ENCODE measurements at regions not wholly inside any gene's neighbourhood (a gene's known extent, or its start where the extent isn't known, plus 50 kb on each side); places are given as distances from the start of the nearest gene placed in this dataset.

DNA sequence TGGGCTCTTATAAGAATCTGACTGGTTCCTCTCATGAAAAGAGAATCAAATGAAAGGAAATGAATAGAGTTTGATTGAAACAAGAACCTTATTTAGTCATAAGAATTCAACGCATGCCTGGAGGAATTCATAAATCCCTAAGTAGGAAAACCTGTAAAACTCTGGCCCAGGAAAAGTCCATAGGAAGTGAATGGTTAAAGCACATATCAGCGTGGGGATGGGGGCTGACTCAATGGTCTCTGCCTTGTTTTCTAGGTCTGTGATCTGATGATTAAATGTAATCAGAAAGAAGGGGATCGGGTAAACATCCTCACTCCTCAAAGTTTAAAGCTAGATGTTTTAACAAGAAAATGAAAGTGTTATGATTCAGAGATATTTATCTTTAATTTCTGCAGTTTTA, 759.4 kb upstream of the C9orf72 start:
- ChIA-PET POLR2A (no interaction called here), CTCF (interaction anchor here (1.4 kb wide), 1 partner anchor 16 kb away, joined by 4 read pairs; no protein-coding TSS in a partner anchor)
- TF ChIP-seq, protein P1, sequence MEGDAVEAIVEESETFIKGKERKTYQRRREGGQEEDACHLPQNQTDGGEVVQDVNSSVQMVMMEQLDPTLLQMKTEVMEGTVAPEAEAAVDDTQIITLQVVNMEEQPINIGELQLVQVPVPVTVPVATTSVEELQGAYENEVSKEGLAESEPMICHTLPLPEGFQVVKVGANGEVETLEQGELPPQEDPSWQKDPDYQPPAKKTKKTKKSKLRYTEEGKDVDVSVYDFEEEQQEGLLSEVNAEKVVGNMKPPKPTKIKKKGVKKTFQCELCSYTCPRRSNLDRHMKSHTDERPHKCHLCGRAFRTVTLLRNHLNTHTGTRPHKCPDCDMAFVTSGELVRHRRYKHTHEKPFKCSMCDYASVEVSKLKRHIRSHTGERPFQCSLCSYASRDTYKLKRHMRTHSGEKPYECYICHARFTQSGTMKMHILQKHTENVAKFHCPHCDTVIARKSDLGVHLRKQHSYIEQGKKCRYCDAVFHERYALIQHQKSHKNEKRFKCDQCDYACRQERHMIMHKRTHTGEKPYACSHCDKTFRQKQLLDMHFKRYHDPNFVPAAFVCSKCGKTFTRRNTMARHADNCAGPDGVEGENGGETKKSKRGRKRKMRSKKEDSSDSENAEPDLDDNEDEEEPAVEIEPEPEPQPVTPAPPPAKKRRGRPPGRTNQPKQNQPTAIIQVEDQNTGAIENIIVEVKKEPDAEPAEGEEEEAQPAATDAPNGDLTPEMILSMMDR (IDR thresholded peaks at IDR 0.05; ENCODE audit: control extremely low read depth, extremely low read depth, low read depth, missing control alignments) = no peak
- DNase-seq (ENCODE audit: extremely low spot score) = no peak

DNA sequence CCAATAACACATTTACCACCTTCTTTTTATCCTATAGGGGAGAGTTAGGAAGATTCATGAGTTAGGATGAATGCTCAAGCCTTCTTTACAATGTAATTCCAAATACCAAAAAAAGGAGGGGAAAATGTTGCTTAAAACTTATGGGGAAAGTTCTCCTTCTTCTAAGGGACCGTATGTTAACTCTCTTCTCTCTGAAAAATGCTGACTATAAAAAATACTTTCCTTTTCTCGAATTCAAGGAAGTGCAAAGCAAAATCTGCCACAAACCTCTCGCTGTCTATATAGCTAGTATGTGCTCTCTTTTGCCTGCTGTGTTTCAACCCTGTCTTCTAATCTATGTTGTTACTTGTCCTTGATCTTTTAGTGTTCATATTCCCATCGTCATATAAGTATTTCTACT, 768.6 kb upstream of the C9orf72 start:
- ChIA-PET CTCF (no interaction called here), POLR2A (no interaction called here)
- TF ChIP-seq, protein P1 (IDR thresholded peaks at IDR 0.05; ENCODE audit: control extremely low read depth, extremely low read depth, low read depth, missing control alignments) = no peak
- no peak for DNase-seq (ENCODE audit: extremely low spot score)

DNA sequence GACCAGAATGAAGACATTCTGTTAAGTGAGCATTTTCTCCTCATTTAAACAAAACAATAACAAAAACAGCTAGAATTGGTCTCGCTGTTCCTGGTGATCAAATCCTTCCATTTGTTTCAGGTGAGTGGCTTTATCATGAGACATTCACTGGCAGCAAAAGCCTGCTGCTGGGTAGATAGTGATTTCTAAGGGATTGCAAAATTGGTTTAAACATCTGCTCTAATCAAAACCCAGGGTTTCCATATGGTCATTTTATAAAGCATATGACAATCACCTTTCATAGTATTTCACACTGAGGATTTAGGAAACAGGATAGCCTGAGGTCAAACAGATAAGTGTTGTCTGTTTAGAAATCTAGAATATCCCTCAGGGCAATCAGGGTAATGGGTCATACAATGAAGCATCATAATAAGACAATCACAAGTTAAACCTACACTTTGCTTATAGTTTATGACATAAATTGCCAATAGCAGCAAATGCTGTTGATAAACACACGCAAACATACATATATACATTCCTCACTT, 769.6 kb upstream of the C9orf72 start:
- ChIA-PET POLR2A (no interaction called here), CTCF (interaction anchor here (0.9 kb wide), 1 partner anchor 18 kb away, joined by 3 read pairs; no protein-coding TSS in a partner anchor)
- TF ChIP-seq, protein P1 (IDR thresholded peaks at IDR 0.05; ENCODE audit: control extremely low read depth, extremely low read depth, low read depth, missing control alignments) = no peak
- DNase-seq (ENCODE audit: extremely low spot score) = no peak

DNA sequence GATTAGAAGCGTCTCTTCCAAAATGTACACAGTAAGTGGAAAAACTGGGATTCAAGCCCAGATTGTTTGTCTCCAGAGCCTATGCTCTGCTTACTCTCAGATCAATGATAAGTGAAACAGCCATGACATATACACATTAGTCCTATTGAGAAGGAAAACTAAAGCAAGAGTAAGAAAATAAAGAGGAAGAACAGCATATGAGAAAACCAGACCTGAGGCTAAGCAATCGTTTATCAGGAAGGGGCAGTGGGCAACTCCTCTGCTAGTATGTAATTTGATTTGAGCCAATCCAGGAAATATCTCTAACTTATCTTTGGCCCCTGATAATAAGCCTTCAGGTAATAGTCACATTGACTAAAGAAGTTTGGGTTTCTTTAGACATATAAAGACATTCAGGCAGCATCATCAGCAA, 789.9 kb upstream of the C9orf72 start:
- TF ChIP-seq, protein P1 (IDR thresholded peaks at IDR 0.05; ENCODE audit: control extremely low read depth, extremely low read depth, low read depth, missing control alignments) = no peak
- DNase-seq (ENCODE audit: extremely low spot score) = no peak
- CTCF ChIA-PET = no interaction called here
- POLR2A ChIA-PET = no interaction called here

DNA sequence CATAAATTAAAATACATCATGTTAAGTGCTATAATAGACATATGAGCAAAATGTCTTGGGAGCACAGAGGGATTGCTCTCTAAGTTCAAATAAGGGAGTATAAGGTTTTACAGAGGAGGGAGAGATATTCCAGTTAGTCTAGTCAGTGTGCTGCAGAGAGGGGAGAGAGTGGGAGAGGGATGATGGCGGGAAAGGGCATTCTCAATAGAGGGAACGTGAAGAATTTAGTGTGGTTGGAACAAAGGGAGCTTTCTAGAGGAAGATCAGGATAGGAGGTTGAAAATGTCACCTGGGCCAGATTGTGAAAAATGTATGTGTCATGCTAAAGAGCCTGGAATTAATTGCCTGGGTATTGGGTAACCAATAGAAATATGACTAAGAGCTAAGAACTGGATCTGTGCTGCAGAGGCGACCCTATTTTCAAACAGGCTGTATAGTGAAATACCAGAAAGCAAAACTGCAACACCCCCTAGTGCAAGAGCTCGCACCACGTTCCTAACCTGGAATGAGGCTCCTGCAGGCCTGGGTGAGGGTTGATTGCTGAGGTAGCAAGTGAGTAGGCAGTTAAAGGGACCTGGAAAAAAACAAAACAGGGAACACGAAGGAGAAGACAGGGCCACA, 791.8 kb upstream of the C9orf72 start:
- TF ChIP-seq, protein P1 (IDR thresholded peaks at IDR 0.05; ENCODE audit: control extremely low read depth, extremely low read depth, low read depth, missing control alignments) = no peak
- DNase-seq (ENCODE audit: extremely low spot score) = no peak
- ChIA-PET POLR2A (interaction anchor here (0.7 kb wide), 1 partner anchor 83 kb away, joined by 4 read pairs; no protein-coding TSS in a partner anchor), CTCF (no interaction called here)

DNA sequence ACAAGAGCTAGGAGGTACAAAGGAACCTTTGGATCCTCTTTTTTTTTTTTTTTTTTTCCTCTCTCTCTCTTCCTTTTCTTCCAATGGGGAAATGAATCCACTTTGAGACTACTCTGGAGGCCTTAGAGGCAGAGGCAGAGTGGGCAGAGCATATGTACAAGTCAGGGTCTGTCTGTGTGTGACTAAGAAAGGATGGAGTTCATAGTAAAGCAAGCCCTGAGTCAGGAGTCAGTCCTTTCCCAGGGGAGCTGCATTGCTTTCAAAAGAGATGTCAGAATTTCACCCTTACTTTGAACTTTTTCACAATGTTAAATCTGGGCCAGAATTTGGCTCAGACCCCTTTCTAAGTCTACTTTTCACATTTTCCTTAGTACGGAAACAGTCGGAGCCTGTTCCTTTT, 792.4 kb upstream of the C9orf72 start:
- DNase-seq (ENCODE audit: extremely low spot score) = no peak
- ChIA-PET CTCF (interaction anchor here (1.2 kb wide), 1 partner anchor 8 kb away, joined by 3 read pairs; no protein-coding TSS in a partner anchor), POLR2A (interaction anchor here (0.7 kb wide), 1 partner anchor 82 kb away, joined by 4 read pairs; no protein-coding TSS in a partner anchor)
- TF ChIP-seq, protein P1 (IDR thresholded peaks at IDR 0.05; ENCODE audit: control extremely low read depth, extremely low read depth, low read depth, missing control alignments) = no peak

Data from GM10248 (cell line).